Colonic mucosa (tissue), 4 donors: ENCODE measurements at regions not wholly inside any gene's neighbourhood (a gene's known extent, or its start where the extent isn't known, plus 50 kb on each side); places are given as distances from the start of the nearest gene placed in this dataset.

Experiments
- DNase-seq: peaks from one replicate; pipeline ENCODE4 v3.0.0-alpha.2; 2020
- H3K27ac ChIP-seq: fragments of 200-600 bp; one replicate; pipeline ENCODE4 v1.8.0; 2021
- H3K27me3 ChIP-seq: fragments of 200-600 bp; one replicate; pipeline ENCODE4 v1.8.0; 2021
- H3K36me3 ChIP-seq: fragments of 200-600 bp; one replicate; pipeline ENCODE4 v1.8.0; 2021
- H3K4me1 ChIP-seq: fragments of 200-600 bp; one replicate; pipeline ENCODE4 v1.8.0; 2021; ENCODE audit warnings: mild to moderate bottlenecking
- H3K4me3 ChIP-seq: fragments of 200-600 bp; one replicate; pipeline ENCODE4 v1.8.0; 2021
- H3K9ac ChIP-seq, 2 donors: one replicate each; pipeline ENCODE4 v1.7.0; 2013; ENCODE audit warnings: control low read depth in 2 of 2, low read depth in 2 of 2, low read length in 2 of 2
- H3K9me3 ChIP-seq: fragments of 200-600 bp; one replicate; pipeline ENCODE4 v1.8.0; 2021
- CTCF ChIP-seq: fragments of 200-600 bp; IDR thresholded peaks from one replicate; pipeline ENCODE4 v1.8.0; 2022; ENCODE audit warnings: antibody characterized with exemption, mild to moderate bottlenecking
- intact Hi-C: fragments of 100-400 bp; cut with DNase I; formaldehyde crosslinking; loops from one replicate; pipeline ENCODE4 v1.14.1; 2022
- donor health status: healthy.
- donor health status: DM: no; HTN: no; CAD: no.
- donor health status: DM: no; HTN: no; CAD: no.

- Histone ChIP-seq H3K27ac (no peak overlapping the region), H3K36me3 (peaks cover 6% of the 10 kb centered on the region), H3K27me3 (no peaks in the 10 kb centered on the region), H3K9me3 (no peaks in the 10 kb centered on the region), H3K9ac (no peak overlapping the region), H3K4me1 (no peaks in the 10 kb centered on the region), H3K4me3 (no peak overlapping the region)
- intact Hi-C loops: no loop called here
- TF ChIP-seq CTCF: no peak
- DNase-seq: no peak
Observed at GRCh38 chr12:124463341-124463921, 104.0 kb downstream of the NCOR2 start.

DNA sequence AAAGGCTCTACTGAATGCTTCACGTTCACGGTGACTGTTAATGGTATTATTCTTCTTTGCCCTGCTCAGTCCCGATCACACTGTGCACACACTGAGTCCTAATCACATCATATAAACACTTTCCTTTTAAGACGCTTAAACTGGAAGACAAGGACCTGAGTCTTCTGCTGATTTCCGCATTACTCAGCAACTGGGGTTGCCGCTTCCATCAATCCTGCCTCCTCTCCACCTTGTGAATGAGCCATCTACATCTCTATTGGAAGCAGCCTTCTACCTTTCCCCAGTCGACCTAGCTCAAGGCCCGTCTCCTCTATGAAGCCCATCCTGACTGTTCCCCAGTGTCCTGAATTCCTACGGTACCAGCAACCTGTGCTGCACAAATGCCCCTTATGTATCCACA lies 104.7 kb downstream of the NCOR2 start:
- H3K27me3 ChIP-seq: no peaks in the 10 kb centered on the region
- no peak overlapping the region for H3K9ac ChIP-seq
- no peak overlapping the region for H3K27ac ChIP-seq
- H3K4me1 ChIP-seq: peaks cover 4% of the 10 kb centered on the region
- peaks cover 6% of the 10 kb centered on the region for H3K36me3 ChIP-seq
- no peak for TF ChIP-seq CTCF
- no peak for DNase-seq
- no peak overlapping the region for H3K4me3 ChIP-seq
- intact Hi-C loops: no loop called here
- H3K9me3 ChIP-seq: no peaks in the 10 kb centered on the region

GRCh38 chr12:124461851-124462623 lies 105.4 kb downstream of the NCOR2 start:
- peaks cover 6% of the 10 kb centered on the region for H3K36me3 ChIP-seq
- TF ChIP-seq CTCF: no peak

GRCh38 chr12:124461241-124461673 lies 106.2 kb downstream of the NCOR2 start:
- no peak overlapping the region for H3K27ac ChIP-seq
- no peak for TF ChIP-seq CTCF
- peaks cover 6% of the 10 kb centered on the region for H3K36me3 ChIP-seq
- DNase-seq: no peak
- H3K4me3 ChIP-seq: no peak overlapping the region
- no peak overlapping the region for H3K9ac ChIP-seq
- intact Hi-C loops: no loop called here
- H3K4me1 ChIP-seq: peaks cover 6% of the 10 kb centered on the region
- H3K27me3 ChIP-seq: no peaks in the 10 kb centered on the region
- no peaks in the 10 kb centered on the region for H3K9me3 ChIP-seq

More at GRCh38 chr12:124461851-124462623, 105.4 kb downstream of the NCOR2 start:
- Histone ChIP-seq H3K9me3 (no peaks in the 10 kb centered on the region), H3K4me3 (no peak overlapping the region), H3K27ac (no peak overlapping the region), H3K4me1 (peaks cover 6% of the 10 kb centered on the region), H3K27me3 (no peaks in the 10 kb centered on the region), H3K9ac (no peak overlapping the region)
- intact Hi-C loops: no loop called here
- no peak for DNase-seq

- H3K36me3 ChIP-seq: peaks cover 5% of the 10 kb centered on the region
- intact Hi-C loops: no loop called here
- H3K4me1 ChIP-seq: peaks cover 6% of the 10 kb centered on the region
- no peak overlapping the region for H3K4me3 ChIP-seq
- no peak for TF ChIP-seq CTCF
- no peaks in the 10 kb centered on the region for H3K9me3 ChIP-seq
- DNase-seq: no peak
- no peak overlapping the region for H3K9ac ChIP-seq
- H3K27ac ChIP-seq: no peak overlapping the region
- H3K27me3 ChIP-seq: no peaks in the 10 kb centered on the region
Observed at GRCh38 chr12:124460771-124461170, 106.6 kb downstream of the NCOR2 start.
